Left hindlimb (tissue), 1 donor: ENCODE measurements at regions not wholly inside any gene's neighbourhood (a gene's known extent, or its start where the extent isn't known, plus 50 kb on each side); places are given as distances from the start of the nearest gene placed in this dataset.
"Not testable (repeated sequence)": the region's sequence is repeated elsewhere in the genome, so short reads cannot be mapped to it uniquely, and the experiment has no call there.

Experiments used
- DNase-seq: peaks from one replicate; pipeline ENCODE4 v3.0.0-alpha.2; 2018

DNA sequence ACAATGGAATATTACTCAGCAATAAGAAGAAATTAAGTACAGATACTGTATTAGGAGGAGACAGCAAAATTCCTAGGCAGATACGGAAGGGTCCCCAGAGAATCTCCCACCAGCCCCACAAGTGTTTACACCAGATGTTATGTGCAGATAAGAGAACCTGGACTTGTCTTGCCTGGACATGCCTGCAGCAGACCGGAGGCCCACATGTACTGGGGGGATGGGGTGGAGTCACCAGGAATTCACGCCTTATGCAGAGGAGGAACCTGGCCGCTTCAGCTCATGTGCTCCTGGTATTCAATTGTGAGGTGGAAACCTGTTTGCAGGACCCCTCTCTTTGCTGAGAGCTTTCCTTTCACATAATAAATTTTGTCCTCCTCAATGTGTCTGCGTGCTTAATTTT, 586.3 kb upstream of the DEFB115 start:
- DNase-seq = not testable (repeated sequence)

GRCh38 chr20:30675988-30676564, 581.4 kb upstream of the DEFB115 start:
- not testable (repeated sequence) for DNase-seq

DNA sequence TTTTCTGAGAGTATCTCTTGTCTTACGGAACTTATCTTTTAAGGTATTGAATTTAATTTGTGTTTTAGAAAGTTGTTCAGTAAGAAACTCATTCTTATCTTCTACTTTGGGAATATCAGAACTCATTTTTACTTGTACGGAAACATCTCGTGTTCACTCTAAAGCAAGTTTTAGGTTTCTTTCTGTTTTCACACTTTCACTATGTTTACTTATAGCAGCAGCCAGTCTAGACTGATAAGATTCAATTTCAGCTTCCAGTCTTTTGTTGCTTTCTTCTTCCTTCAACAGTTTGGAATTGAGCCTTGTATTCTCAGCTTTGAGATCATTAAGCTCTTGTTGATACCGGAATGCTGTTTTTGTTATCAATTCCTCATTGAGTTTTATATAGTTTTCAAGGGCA, 575.2 kb upstream of the DEFB115 start:
- not testable (repeated sequence) for DNase-seq

GRCh38 chr20:30712861-30713260, 544.6 kb upstream of the DEFB115 start:
- DNase-seq = not testable (repeated sequence)

DNA sequence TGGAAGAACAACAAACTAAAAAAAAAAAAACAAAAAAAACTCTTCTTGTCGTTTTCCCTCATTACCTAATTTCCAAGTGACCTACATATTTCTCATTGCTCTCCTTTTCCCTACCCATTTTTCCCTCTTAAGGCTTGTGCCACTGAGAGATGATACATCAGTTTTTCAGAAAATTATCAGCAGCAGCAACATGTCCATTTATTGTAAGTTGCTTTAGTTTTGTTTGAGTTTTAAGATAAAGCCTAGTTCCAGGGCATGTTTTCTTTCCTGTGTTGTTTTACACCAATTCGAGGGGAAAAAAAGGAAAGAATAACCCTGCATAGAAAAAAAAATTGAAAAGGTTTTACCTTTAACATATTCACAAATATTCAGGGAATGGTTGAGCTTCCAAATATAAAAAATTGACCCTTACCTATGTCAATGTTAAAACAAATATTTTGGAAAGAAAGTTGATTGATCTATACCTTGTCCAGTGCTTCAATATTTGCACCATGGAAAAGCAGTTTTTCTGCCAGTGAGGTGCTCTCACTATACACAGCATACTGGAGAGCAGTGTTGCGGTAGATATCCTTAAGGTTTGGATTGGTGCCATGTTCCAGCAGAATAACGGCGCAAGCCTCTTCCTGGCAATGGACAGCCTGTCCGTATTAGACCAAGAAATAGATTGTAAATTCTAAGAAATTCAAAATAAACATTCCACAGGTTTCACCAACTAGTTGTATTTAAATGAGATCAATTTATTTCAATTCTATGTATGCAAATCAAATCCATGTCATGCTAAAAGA, 537.9 kb upstream of the DEFB115 start:
- not testable (repeated sequence) for DNase-seq

GRCh38 chr20:30723511-30723910, 534.0 kb upstream of the DEFB115 start:
- DNase-seq = not testable (repeated sequence)

GRCh38 chr20:30723934-30724687, 533.4 kb upstream of the DEFB115 start:
- not testable (repeated sequence) for DNase-seq

DNA sequence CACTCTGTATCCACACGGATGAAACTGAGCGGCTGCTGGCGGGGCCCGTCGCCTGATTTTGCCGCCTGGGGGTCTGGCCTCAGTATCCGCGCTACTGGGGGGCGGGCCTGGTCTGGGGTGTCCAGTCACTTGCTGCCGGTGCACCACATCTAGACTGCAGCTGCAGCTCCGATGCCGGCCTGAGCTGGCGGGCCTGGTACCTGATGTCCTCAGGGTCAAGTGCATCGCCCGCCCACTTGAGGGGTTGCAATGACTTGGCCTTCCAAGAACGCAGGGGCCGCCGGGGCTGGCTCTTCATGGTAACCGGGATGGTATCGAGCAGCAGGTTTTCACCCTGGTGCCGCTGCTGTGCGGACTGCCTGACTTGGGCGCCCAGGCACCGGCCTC, 532.8 kb upstream of the DEFB115 start:
- not testable (repeated sequence) for DNase-seq

DNA sequence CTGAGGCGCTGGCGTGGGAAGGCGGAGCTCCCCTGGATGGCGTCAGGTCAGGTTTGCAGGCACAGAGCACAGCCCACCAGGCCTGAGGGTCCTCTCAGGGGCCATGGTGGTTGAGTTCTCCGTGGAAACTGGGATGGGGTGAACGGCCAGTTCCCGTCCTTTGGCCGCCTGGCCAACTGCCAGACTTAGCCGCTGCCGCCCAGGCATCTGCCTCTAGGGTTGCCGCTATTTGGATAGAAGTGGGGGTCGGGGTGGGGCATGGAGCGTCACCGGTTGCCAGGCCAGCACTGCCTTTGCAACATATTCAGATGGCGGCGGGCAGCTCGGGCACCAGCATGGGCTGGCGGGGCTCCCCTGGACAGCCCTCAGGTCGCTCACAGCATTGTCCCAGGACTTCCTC, 532.3 kb upstream of the DEFB115 start:
- not testable (repeated sequence) for DNase-seq

DNA sequence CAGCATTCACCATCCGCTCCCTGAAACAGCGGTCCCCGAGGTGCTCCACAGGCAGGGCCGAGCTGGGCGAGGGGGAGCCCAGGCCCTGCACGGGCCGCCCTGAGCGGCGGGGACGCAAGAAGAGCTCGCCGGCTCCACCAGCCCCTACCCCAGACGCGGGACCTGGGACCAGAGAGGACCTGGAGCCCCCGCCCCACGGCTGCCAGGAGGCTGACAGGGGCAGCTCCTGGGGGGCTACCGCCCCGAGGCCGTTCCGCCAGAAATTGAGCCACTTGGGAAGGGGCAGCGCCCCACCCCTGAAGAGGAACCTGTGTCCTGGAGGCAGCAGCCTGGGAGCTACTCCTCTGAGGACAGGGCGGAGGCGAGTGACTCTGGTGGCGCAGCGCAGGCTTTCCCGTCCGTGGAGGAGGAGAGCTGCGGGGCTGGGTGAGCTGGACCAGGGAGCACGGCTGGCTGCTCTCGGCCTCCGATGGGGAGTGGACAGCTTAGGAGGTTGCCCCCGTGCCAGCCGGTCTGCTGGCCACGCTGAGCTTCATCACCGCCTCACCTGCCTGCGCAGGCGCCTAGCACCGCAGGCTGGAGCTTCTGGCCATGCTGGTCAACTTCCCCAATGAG, 529.1 kb upstream of the DEFB115 start:
- not testable (repeated sequence) for DNase-seq
